NCI-H2029 (cell line): ENCODE measurements at regions not wholly inside any gene's neighbourhood (a gene's known extent, or its start where the extent isn't known, plus 50 kb on each side); places are given as distances from the start of the nearest gene placed in this dataset.

Experiments used
- DNase-seq: peaks from one replicate; lab custom pipeline; 2025; lab: John Stamatoyannopoulos, UW

DNA sequence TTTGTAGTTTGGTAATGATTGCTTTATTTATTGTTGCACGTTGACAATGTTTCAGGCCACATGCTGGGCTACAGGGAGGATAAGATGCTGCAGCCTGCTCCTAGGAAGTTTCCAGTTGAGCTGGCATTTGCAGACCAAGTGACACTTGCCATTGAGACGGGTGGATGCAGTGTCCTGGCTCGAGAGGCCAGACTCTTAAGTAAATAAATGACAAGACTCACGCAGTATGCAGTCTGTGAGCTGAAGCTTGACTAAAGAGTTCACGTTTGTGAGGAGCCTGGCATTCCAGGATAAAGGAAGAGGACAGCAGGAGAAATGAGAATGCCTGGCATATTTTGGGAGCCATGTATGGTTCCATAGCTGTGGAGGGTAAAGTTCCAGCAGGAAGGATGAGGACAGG is 105.8 kb downstream of the BAMBI start:
- no peak for DNase-seq

DNA sequence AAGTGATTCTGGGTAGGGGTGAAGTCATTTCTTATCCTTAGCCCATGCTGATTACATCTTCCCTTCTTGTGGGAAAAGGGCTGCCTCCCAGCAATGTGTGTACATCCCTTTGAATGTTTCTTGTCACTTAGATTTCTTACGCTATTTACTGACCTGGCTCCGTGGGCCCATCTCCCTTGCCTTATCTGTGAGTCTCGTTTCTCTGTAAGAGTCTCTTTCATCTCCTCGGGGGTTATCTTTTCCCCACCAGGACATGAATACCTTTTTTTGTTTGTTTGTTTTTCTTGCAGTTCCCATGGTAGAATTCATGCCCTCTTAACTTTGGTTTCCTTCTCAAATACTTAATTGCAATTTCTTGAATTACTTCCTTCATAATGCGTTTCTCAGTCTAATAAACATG is 107.7 kb downstream of the BAMBI start:
- no peak for DNase-seq

GRCh38 chr10:28788252-28788651 is 110.9 kb downstream of the BAMBI start:
- no peak for DNase-seq

DNA sequence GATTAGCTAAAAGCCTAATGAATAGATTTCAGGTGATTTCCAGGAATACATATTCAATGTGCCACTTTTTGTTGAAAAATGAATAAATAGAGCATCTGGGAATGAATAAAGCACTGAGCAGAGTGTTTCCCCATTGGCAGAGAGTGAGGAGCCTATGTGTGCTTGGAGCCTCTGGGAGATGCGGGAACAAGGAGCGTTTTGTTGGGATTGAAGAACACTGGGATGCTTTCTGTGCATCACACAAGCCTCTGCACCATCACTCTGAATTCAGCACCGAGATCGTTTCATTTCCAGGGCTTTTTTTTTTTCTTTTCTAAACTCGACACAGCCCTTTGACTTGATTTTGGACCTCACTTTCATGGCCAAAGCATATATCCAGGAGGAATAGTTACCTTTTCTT is 111.4 kb downstream of the BAMBI start:
- no peak for DNase-seq

DNA sequence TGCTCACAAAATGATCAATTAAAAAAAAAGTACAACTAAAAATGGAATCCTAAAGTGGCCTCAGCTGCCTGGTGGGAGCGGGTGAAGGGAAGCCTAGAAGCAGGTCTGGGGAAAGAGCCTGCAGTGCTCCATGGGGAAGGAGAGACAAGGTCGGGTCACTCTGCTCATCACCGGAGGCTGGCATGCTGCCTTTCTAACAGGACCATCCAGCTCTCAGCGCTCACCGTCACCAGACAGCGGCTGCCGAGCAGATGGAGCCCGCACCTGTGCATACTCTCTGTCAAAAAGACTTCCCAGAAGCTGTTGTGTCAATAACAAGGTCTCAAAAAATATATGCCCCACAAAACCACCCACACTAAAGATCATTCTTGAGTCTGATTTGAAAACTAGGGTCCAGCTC is 112.8 kb downstream of the BAMBI start:
- DNase-seq = no peak

GRCh38 chr10:28793482-28793881 is 116.2 kb downstream of the BAMBI start:
- DNase-seq = no peak

GRCh38 chr10:28794986-28795385 is 117.7 kb downstream of the BAMBI start:
- no peak for DNase-seq

- no peak for DNase-seq
These were observed 119.5 kb downstream of the BAMBI start for GRCh38 chr10:28796606-28797512.

- DNase-seq = no peak
These were observed 120.6 kb downstream of the BAMBI start for GRCh38 chr10:28797904-28798371.

- no peak for DNase-seq
These were observed 121.2 kb downstream of the BAMBI start for GRCh38 chr10:28798428-28798955.

GRCh38 chr10:28798964-28799363 is 121.6 kb downstream of the BAMBI start:
- no peak for DNase-seq

DNA sequence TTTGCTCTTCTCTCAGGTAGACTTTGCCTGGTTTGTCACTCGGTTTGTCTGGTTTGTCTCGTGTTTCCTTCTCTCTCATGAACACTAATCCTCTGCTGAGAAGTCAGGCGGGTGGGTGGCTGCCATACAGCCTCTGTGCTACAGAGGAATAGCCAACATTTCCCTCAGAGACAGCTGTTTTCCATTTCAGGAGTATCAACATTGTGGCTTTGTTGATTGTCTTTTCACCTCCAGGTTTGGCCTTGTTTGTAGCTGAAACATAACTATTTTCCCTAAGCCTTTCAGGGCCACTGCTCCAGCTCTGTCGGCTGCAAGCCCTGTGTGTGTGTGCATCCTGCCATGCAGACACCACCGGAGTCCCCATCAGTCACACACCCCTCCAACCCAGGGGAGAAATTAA is 122.8 kb downstream of the BAMBI start:
- DNase-seq = no peak

DNA sequence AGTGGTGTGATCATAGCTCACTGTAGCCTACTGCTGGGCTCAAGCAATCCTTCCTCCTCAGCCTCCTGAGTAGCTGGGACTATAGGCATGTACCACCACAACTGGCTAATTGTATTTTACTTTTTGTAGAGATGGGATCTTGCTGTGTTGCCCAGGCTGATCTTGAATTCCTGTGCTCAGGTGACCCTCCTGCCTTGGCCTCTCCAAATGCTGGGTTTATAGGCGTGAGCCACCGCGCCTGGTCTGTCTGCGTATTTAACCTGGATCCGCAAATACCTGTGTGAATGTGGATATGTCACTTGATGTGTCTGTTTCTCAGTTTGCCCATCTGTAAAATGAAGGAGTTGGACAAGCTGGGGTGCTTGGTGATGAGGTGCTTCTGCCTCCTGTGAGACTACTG is 123.9 kb downstream of the BAMBI start:
- no peak for DNase-seq

- no peak for DNase-seq
These were observed 124.5 kb downstream of the BAMBI start for GRCh38 chr10:28801869-28802268.

GRCh38 chr10:28805390-28805789 is 128.1 kb downstream of the BAMBI start:
- no peak for DNase-seq

GRCh38 chr10:28806488-28806941 is 129.2 kb downstream of the BAMBI start:
- DNase-seq = no peak

- DNase-seq = no peak
These were observed 129.8 kb downstream of the BAMBI start for GRCh38 chr10:28806951-28807759.

DNA sequence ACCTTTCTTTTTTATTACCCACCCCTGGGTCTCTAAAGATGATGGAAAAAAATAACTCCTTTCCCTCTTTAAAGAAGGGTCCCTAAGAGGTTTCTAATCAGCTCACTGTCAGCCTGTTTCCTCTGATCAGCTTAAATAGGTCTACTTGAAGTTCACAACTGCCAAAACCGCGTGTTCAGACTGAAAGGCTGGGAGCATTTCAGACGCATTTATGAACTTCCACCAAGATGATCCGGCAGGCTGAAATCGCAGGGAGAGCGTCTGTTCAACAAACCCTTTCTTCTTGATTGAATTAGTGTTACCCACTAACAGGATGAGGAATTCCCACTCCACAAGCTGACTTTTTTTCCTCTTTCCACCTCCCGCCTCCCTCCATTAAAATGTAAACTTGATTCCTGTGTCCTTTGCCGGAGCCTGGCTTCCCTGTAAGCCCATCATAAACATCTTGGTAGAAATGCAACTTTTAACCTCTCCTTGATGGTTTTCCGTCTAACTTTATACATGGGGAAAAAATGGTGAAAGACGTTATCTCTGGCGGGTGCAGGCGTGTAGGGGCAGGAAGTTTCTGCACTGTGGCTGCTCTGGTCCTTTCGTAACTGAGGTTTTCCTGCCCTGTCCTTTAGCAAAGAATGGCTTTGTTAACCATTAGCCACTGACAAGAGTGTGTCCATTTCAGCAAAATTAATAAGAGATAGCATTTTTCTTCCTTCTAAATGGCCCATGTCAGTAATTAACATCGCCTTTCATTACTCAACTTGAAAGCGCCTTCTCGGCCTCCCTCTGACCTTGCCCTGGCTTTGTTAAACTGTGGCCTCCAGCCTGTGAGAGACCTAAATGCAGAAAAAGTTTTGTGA is 130.7 kb downstream of the BAMBI start:
- DNase-seq = no peak

DNA sequence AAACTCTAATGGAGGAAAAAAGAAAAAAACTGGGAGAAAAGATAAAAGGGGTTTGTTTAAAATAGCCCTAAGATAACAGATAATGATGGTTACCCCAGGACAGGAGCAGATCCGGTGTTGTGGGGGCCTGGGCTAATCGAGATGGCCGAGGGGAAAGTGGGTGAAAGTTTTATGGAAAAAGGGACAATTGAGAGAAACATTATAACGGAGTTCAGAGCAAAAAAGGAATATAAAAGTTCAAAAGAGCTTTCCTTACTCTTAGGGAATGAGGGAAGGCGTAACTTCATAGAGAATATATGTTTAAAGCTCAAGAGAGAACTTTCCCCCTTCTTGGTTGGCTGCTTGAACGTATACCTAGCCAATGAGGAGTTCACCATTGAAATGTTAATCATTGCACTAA is 131.4 kb downstream of the BAMBI start:
- no peak for DNase-seq

DNA sequence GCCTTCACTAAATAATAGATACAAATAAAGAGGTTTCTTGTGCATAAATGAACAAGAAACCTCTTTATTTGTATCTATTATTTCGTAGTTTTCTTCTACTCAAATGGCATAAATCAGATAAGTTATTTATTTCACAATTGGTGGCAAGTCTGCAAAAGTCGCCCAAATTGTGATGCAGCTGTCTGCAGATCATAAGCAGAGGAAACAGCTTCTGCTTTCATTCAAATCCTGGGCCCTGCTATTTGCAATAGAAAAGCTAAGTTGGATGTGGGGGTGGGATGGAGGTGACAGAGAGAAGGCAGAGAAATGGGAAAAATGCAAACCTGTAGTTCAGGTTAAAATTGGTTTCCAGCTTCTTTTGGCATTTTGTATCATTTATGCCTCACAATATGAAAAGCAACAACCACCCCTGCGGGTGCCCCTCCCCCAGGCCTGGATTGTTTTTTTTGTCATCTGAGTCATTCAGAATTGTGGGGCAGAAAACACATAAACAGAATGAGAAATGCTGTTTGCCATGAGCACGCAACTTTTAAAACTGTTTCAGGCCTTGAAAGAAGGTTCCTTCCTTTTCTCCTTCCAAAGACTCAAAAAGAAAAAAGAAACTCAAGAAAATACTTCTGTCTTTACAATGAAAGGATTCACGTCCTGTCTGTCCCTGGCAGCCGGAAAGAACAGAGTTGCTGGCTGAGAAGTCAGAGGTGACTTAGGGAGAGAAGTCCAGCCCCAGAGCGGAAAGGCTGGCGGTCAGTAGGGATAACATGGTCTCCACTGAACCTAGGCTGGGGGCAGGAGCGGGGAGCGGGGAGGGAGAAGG is 132.9 kb downstream of the BAMBI start:
- DNase-seq = no peak
